H1 (cell line): ENCODE measurements at regions not wholly inside any gene's neighbourhood (a gene's known extent, or its start where the extent isn't known, plus 50 kb on each side); places are given as distances from the start of the nearest gene placed in this dataset.
A peak's percentile ranks its signal among the peaks of the same experiment; 100 is the strongest.

Source experiments
- CTCF ChIA-PET: fragments of 300-600 bp; sonication (Branson Sonifier 250); formaldehyde crosslinking; loops from one replicate; lab custom pipeline; 2021; ENCODE audit not compliant: partially characterized antibody; lab: Charles Lee
- POLR2A ChIA-PET: fragments of 300-600 bp; sonication (Branson Sonifier 250); formaldehyde crosslinking; loops from one replicate; lab custom pipeline; 2021; ENCODE audit warnings: inconsistent platforms; ENCODE audit not compliant: partially characterized antibody; lab: Charles Lee
- DNase-seq, 2 experiments: peaks; one replicate each; pipeline versions ENCODE4 v3.0.0 to v3.0.0-alpha.2; 2010 to 2022; ENCODE audit warnings: low spot score in 2 of 2, low read depth in 1 of 2, mixed read lengths in 1 of 2
- FAIRE-seq: peaks from 2 replicates; lab custom pipeline; 2011; peaks lifted over from hg19 to GRCh38; lab: Jason Lieb, UNC
- H2AFZ ChIP-seq: 2 replicates; pipeline ENCODE4 v1.8.1; 2012; ENCODE audit warnings: low read length, inconsistent platforms
- H2AK5ac ChIP-seq: 2 replicates; pipeline ENCODE4 v1.6.1; 2013; ENCODE audit warnings: low read depth, low read length
- H2BK120ac ChIP-seq: replicated peaks from 2 replicates; pipeline ENCODE3; 2013; ENCODE audit warnings: low read depth, low read length, inconsistent platforms
- H2BK12ac ChIP-seq: 2 replicates; pipeline ENCODE4 v1.6.1; 2013; ENCODE audit warnings: low read depth, low read length
- H2BK15ac ChIP-seq: 2 replicates; pipeline ENCODE4 v1.6.1; 2013; ENCODE audit warnings: low read length
- H2BK20ac ChIP-seq: 2 replicates; pipeline ENCODE4 v1.6.1; 2013; ENCODE audit warnings: low read length
- H2BK5ac ChIP-seq: 2 replicates; pipeline ENCODE4 v1.6.1; 2013; ENCODE audit warnings: low read depth, low read length
- H3K14ac ChIP-seq: 2 replicates; pipeline ENCODE4 v1.6.1; 2013; ENCODE audit warnings: inconsistent platforms; ENCODE audit not compliant: insufficient read length
- H3K18ac ChIP-seq: 2 replicates; pipeline ENCODE4 v1.6.1; 2013; ENCODE audit warnings: low read length; ENCODE audit errors: extremely low read depth
- H3K23ac ChIP-seq: 2 replicates; pipeline ENCODE4 v1.6.1; 2013; ENCODE audit warnings: inconsistent platforms; ENCODE audit not compliant: insufficient read length
- H3K23me2 ChIP-seq: 2 replicates; pipeline ENCODE4 v1.6.1; 2013; ENCODE audit warnings: low read depth, low read length
- H3K27ac ChIP-seq: 2 replicates; pipeline ENCODE4 v1.6.1; 2011; ENCODE audit warnings: low read depth, low read length, inconsistent platforms
- H3K27me3 ChIP-seq, 4 experiments: replicated peaks in 1 of 4; 1 replicate in 1 of 4; 2 replicates in 3 of 4; pipeline versions ENCODE4 v1.6.1 to v1.8.1; 2011 to 2013; ENCODE audit warnings: low read length in 3 of 4, mild to moderate bottlenecking in 3 of 4, inconsistent platforms in 2 of 4, mixed read lengths in 2 of 4, moderate library complexity in 1 of 4; ENCODE audit not compliant: control insufficient read depth in 3 of 4, insufficient read depth in 3 of 4; ENCODE audit errors: extremely low read depth in 1 of 4
- H3K36me3 ChIP-seq, 4 experiments: 2 replicates each; pipeline versions ENCODE4 v1.6.1 to v1.8.1; 2011 to 2013; ENCODE audit warnings: mild to moderate bottlenecking in 4 of 4, low read length in 3 of 4, moderate library complexity in 2 of 4, control low read depth in 1 of 4, inconsistent platforms in 1 of 4; ENCODE audit not compliant: insufficient read depth in 4 of 4, control insufficient read depth in 2 of 4
- H3K4ac ChIP-seq: replicated peaks from 2 replicates; pipeline ENCODE3; 2013; ENCODE audit warnings: low read length, low read depth, mixed read lengths, inconsistent platforms; ENCODE audit not compliant: insufficient read length
- H3K4me1 ChIP-seq, 4 experiments: replicated peaks in 1 of 4; 1 replicate in 1 of 4; 2 replicates in 3 of 4; pipeline versions ENCODE4 v1.6.1 to v1.8.1; 2011 to 2013; ENCODE audit warnings: low read length in 3 of 4, inconsistent platforms in 2 of 4, mixed read lengths in 1 of 4; ENCODE audit not compliant: insufficient read depth in 4 of 4, control insufficient read depth in 3 of 4
- H3K4me2 ChIP-seq, 2 experiments: 2 replicates each; pipeline versions ENCODE4 v1.6.1 to v1.8.1; 2011 to 2013; ENCODE audit warnings: low read depth in 2 of 2, low read length in 2 of 2, control low read depth in 1 of 2, inconsistent platforms in 1 of 2, mild to moderate bottlenecking in 1 of 2; ENCODE audit not compliant: insufficient read depth in 1 of 2
- H3K4me3 ChIP-seq, 4 experiments: fragments of 200-600, 300-600 bp in 1 of 4; sonication (generic), shearing (Covaris generic), sonication (Bioruptor Twin) in 1 of 4; 2 replicates each; pipeline versions ENCODE4 v1.5.1 to v1.8.1; 2011 to 2016; ENCODE audit warnings: low read length in 4 of 4, low read depth in 3 of 4, control low read depth in 2 of 4, inconsistent platforms in 2 of 4, mild to moderate bottlenecking in 2 of 4, mixed read lengths in 1 of 4, moderate library complexity in 1 of 4; ENCODE audit not compliant: insufficient read depth in 2 of 4; ENCODE audit errors: extremely low read depth in 1 of 4
- H3K56ac ChIP-seq: replicated peaks from 2 replicates; pipeline ENCODE3; 2013; ENCODE audit warnings: low read depth, mild to moderate bottlenecking, mixed read lengths, low read length, inconsistent platforms; ENCODE audit not compliant: insufficient read length
- H3K79me1 ChIP-seq: 2 replicates; pipeline ENCODE4 v1.6.1; 2013; ENCODE audit warnings: low read depth, low read length, control low read depth
- H3K79me2 ChIP-seq, 2 experiments: 2 replicates each; pipeline versions ENCODE4 v1.6.1 to v1.8.1; 2012 to 2013; ENCODE audit warnings: low read length in 2 of 2, mild to moderate bottlenecking in 2 of 2, inconsistent platforms in 1 of 2; ENCODE audit not compliant: insufficient read depth in 2 of 2, control insufficient read depth in 1 of 2
- H3K9ac ChIP-seq, 4 experiments: replicated peaks in 1 of 4; 1 replicate in 1 of 4; 2 replicates in 3 of 4; pipeline versions ENCODE4 v1.6.1 to v1.8.1; 2011 to 2013; ENCODE audit warnings: low read depth in 3 of 4, low read length in 3 of 4, control low read depth in 2 of 4, mild to moderate bottlenecking in 2 of 4, moderate library complexity in 2 of 4, inconsistent platforms in 1 of 4; ENCODE audit errors: extremely low read depth in 1 of 4
- H3K9me3 ChIP-seq, 2 experiments: 2 replicates each; pipeline versions ENCODE4 v1.6.1 to v1.8.1; 2012 to 2013; ENCODE audit warnings: mild to moderate bottlenecking in 2 of 2, moderate library complexity in 2 of 2, control low read depth in 1 of 2, inconsistent platforms in 1 of 2, low read depth in 1 of 2, low read length in 1 of 2, mixed read lengths in 1 of 2; ENCODE audit not compliant: insufficient read depth in 2 of 2
- H4K20me1 ChIP-seq, 2 experiments: replicated peaks in 1 of 2; 2 replicates each; pipeline versions ENCODE3 to v1.8.1; 2011 to 2013; ENCODE audit warnings: inconsistent platforms in 2 of 2, low read length in 2 of 2, mild to moderate bottlenecking in 1 of 2; ENCODE audit not compliant: insufficient read depth in 2 of 2, control insufficient read depth in 1 of 2
- H4K5ac ChIP-seq: 2 replicates; pipeline ENCODE4 v1.6.1; 2013; ENCODE audit warnings: low read length, low read depth, mixed read lengths, inconsistent platforms; ENCODE audit not compliant: insufficient read length
- H4K8ac ChIP-seq: 2 replicates; pipeline ENCODE4 v1.8.0; 2013; ENCODE audit warnings: mild to moderate bottlenecking, moderate library complexity, low read length, inconsistent platforms; ENCODE audit not compliant: insufficient read depth; ENCODE audit errors: extremely low read depth
- H4K91ac ChIP-seq: replicated peaks from 2 replicates; pipeline ENCODE3; 2013; ENCODE audit warnings: low read length, mixed read lengths, inconsistent platforms; ENCODE audit not compliant: insufficient read length
- CHD2 ChIP-seq: IDR thresholded peaks from 2 replicates; pipeline ENCODE4 v1.6.1; 2012; ENCODE audit warnings: low read length, improper control_type of control experiment
- CTCF ChIP-seq, 3 experiments: IDR thresholded peaks; 1 replicate in 2 of 3; 2 replicates in 1 of 3; pipeline versions ENCODE4 v1.5.1 to v1.6.1; 2011; ENCODE audit warnings: low read length in 3 of 3, mild to moderate bottlenecking in 3 of 3, inconsistent platforms in 2 of 3, low read depth in 1 of 3, moderate library complexity in 1 of 3; ENCODE audit not compliant: insufficient read depth in 1 of 3; ENCODE audit errors: control extremely low read depth in 1 of 3
- JUN ChIP-seq: IDR thresholded peaks from 2 replicates; pipeline ENCODE4 v1.6.1; 2011; ENCODE audit warnings: low read depth, mild to moderate bottlenecking, improper control_type of control experiment, low read length
- RAD21 ChIP-seq, 2 experiments: IDR thresholded peaks in 1 of 2; conservative IDR thresholded peaks in 1 of 2; 2 replicates each; pipeline ENCODE4 v1.6.1; 2011; ENCODE audit warnings: low read depth in 2 of 2, low read length in 2 of 2, improper control_type of control experiment in 1 of 2, inconsistent platforms in 1 of 2, mild to moderate bottlenecking in 1 of 2, moderate library complexity in 1 of 2
- TEAD4 ChIP-seq: IDR thresholded peaks from 2 replicates; pipeline ENCODE4 v1.6.1; 2012; ENCODE audit warnings: low read depth, low read length, inconsistent platforms, mixed read lengths
- WGBS, 2 experiments: shearing (Covaris generic) in 1 of 2; methylation state at CpG; one replicate each; pipeline versions ENCODE4 v1.1.6 to v1.1.7; 2013 to 2015; ENCODE audit warnings: low lambda C conversion rate in 2 of 2, mixed read lengths in 2 of 2, inconsistent platforms in 1 of 2, low coverage in 1 of 2, missing lambda C conversion rate in 1 of 2; ENCODE audit not compliant: insufficient replicate concordance in 2 of 2, insufficient coverage in 1 of 2, insufficient read length in 1 of 2; ENCODE audit errors: extremely low coverage in 1 of 2, missing lambda C conversion rate in 1 of 2; 5-methylcytosine and 5-hydroxymethylcytosine counted together

- Histone ChIP-seq H3K36me3 (no peaks in the 10 kb centered on the region), H2BK120ac (no peak overlapping the region), H3K18ac (no peak overlapping the region), H3K14ac (no peak overlapping the region), H2AFZ (no peak overlapping the region), H3K4me1 (0 out of 7 replicates have a peak, but pooled peaks cover 0 to 2% (median 0%) of the 10 kb centered on the region in 4 experiments), H3K4me2 (no peak overlapping the region), H3K56ac (no peak overlapping the region), H4K20me1 (no peaks in the 10 kb centered on the region), H3K79me1 (no peaks in the 10 kb centered on the region), H4K91ac (no peak overlapping the region), H3K4me3 (no peak overlapping the region), H3K27ac (no peak overlapping the region), H3K23ac (no peak overlapping the region), H3K23me2 (peaks cover 2% of the 10 kb centered on the region; the same call in 1 of the 2 replicates), H3K9ac (no peak overlapping the region), H2BK5ac (no peak overlapping the region), H3K27me3 (no peaks in the 10 kb centered on the region), H4K8ac (no peak overlapping the region), H2AK5ac (no peak overlapping the region), H3K9me3 (no peaks in the 10 kb centered on the region), H2BK20ac (no peak overlapping the region), H2BK12ac (no peak overlapping the region), H4K5ac (no peak overlapping the region)
- DNase-seq = peak in 1 of 2 experiments; percentile 52
- WGBS, 2 experiments = 69% methylated on average over 5 of the region's 5 CpGs; no CpG with 5 or more reads in 1 of the 2 experiments
- CTCF ChIA-PET = interaction anchor here (0.7 to 2.2 kb wide), 21 partner anchors 9 to 1101 kb away, joined by 3 to 7 read pairs (median 3); no protein-coding TSS in a partner anchor
- POLR2A ChIA-PET = no interaction called here
- FAIRE-seq = no peak
- no peak for TF ChIP-seq JUN
- TF ChIP-seq CTCF (IDR thresholded peaks at IDR 0.05; ENCODE audit: control extremely low read depth in 1 of 3, insufficient read depth in 1 of 3, low read depth in 1 of 3, low read length in 3 of 3) = peak; percentile 8 to 54 (median 17); a peak in 3 of 4 replicates
- peak; percentile 25 to 45 for TF ChIP-seq RAD21 (IDR thresholded peaks at IDR 0.05 in 1 of 2, conservative IDR thresholded peaks at IDR 0.05 in 1 of 2; ENCODE audit: low read depth in 2 of 2, low read length in 2 of 2)
- no peak for TF ChIP-seq CHD2
- TF ChIP-seq TEAD4 = no peak
- TF ChIP-seq, all 59 proteins: peak for 2
- no peaks in the 10 kb centered on the region for H3K79me2 ChIP-seq
- no peak overlapping the region for H2BK15ac ChIP-seq
- no peak overlapping the region for H3K4ac ChIP-seq
Observed at GRCh38 chr16:6969594-6969993, 363.1 kb upstream of the RBFOX1 start.
